ENCODE measurements at regions not wholly inside any gene's neighbourhood (a gene's known extent, or its start where the extent isn't known, plus 50 kb on each side); places are given as distances from the start of the nearest gene placed in this dataset.

- intact Hi-C loops (cut with DNase I; ENCODE audit: low total_unique reads): no loop called here
- DNase-seq: no peak
Measured at GRCh38 chr17:83013779-83014117, 65.7 kb upstream of the METRNL start.

DNA sequence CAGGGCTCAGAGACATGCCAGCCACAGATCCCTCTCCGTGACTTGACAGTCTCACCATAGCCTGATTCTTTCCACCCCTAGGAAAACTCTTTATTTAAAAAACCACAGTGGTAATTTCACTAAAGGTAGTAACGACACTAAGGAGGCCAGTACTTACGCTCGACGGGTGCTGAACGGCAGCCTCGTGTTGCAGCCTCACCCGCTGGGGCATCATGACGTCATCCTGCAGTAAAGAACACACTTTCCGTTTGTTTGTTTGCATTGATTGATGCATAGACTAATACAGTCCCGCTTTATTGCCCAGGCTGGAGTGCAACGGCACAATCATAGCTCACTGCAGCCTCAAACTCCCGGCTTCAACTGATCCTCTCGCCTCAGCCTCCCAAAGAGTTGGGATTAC, 65.1 kb upstream of the METRNL start:
- no peaks in the 10 kb centered on the region for H3K9me3 ChIP-seq
- no peaks in the 10 kb centered on the region for H3K4me1 ChIP-seq
- no peaks in the 10 kb centered on the region for H3K27me3 ChIP-seq
- no peak for DNase-seq
- intact Hi-C loops (cut with DNase I; ENCODE audit: low total_unique reads): no loop called here
- no peak overlapping the region for H3K4me3 ChIP-seq
- TF ChIP-seq CTCF (IDR thresholded peaks at IDR 0.05): no peak
- no peak for TF ChIP-seq POLR2A (IDR thresholded peaks at IDR 0.05)
- H3K36me3 ChIP-seq: no peaks in the 10 kb centered on the region
- no peak overlapping the region for H3K27ac ChIP-seq

More at GRCh38 chr17:83013779-83014117, 65.7 kb upstream of the METRNL start:
- no peak overlapping the region for H3K4me3 ChIP-seq
- TF ChIP-seq POLR2A (IDR thresholded peaks at IDR 0.05): no peak
- no peaks in the 10 kb centered on the region for H3K4me1 ChIP-seq
- no peaks in the 10 kb centered on the region for H3K27me3 ChIP-seq
- H3K9me3 ChIP-seq: no peaks in the 10 kb centered on the region
- no peaks in the 10 kb centered on the region for H3K36me3 ChIP-seq
- H3K27ac ChIP-seq: no peak overlapping the region

- H3K27ac ChIP-seq: no peak overlapping the region
- H3K27me3 ChIP-seq: no peaks in the 10 kb centered on the region
- DNase-seq: no peak
- no peak for TF ChIP-seq CTCF (IDR thresholded peaks at IDR 0.05)
- TF ChIP-seq POLR2A (IDR thresholded peaks at IDR 0.05): no peak
- no peaks in the 10 kb centered on the region for H3K36me3 ChIP-seq
- H3K4me1 ChIP-seq: no peaks in the 10 kb centered on the region
- intact Hi-C loops (cut with DNase I; ENCODE audit: low total_unique reads): no loop called here
- no peak overlapping the region for H3K4me3 ChIP-seq
- no peaks in the 10 kb centered on the region for H3K9me3 ChIP-seq
Measured at GRCh38 chr17:83014940-83015910, 64.2 kb upstream of the METRNL start.

DNA sequence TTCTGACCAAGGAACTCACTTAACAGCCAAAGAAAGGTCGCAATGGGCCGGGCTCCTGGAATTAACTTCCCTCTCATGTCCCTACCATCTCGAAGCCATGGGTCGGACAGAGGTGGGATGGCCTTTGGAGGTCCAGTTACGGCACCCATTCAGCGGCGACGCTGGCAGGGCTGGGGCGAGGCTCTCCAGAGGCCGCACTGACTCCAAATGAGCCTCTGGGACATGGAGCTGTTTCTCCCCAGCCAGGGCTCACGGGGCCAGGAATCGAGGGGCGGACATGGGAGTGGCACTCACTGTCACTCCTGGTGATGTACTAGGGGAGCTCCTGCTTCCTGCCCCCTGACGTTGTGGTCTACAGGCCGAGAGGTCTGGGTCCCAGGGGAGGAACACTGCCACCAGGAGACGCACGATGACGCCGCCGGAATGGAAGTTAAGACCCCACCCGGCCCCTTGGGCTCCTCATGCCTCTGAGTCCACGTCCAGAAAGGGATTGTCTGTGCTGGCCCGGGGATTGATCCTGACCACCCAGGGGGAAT, 60.7 kb upstream of the METRNL start:
- TF ChIP-seq CTCF (IDR thresholded peaks at IDR 0.05) (no peak), POLR2A (IDR thresholded peaks at IDR 0.05) (no peak)
- Histone ChIP-seq H3K9me3 (no peaks in the 10 kb centered on the region), H3K4me1 (no peaks in the 10 kb centered on the region), H3K27me3 (no peaks in the 10 kb centered on the region), H3K36me3 (no peaks in the 10 kb centered on the region), H3K4me3 (no peak overlapping the region), H3K27ac (no peak overlapping the region)
- intact Hi-C loops (cut with DNase I; ENCODE audit: low total_unique reads): no loop called here
- DNase-seq: no peak

DNA sequence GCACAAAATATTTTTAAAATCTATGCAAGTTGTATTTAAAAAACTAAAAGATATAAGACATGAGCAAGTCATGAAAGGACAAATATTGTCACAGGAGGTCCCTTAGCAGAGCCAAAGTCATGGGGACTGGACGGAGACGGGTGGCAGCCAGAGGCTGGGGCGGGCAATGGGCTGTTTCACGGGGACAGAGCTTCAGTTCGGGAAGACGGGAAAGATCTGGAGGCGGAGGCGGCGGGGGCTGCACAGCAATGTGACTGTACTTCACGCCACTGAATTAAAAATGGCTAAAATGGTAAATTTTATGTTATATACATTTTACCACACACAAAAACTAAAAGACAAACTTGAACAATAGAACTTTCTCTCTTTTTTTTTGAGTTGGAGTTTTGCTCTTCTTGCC, 60.0 kb upstream of the METRNL start:
- TF ChIP-seq CTCF (IDR thresholded peaks at IDR 0.05): no peak
- TF ChIP-seq POLR2A (IDR thresholded peaks at IDR 0.05): no peak
- Histone ChIP-seq H3K9me3 (no peaks in the 10 kb centered on the region), H3K27ac (no peak overlapping the region), H3K4me1 (no peaks in the 10 kb centered on the region), H3K27me3 (no peaks in the 10 kb centered on the region), H3K36me3 (no peaks in the 10 kb centered on the region), H3K4me3 (no peak overlapping the region)
- no peak for DNase-seq
- intact Hi-C loops (cut with DNase I; ENCODE audit: low total_unique reads): no loop called here
